H1 (cell line): ENCODE measurements at regions not wholly inside any gene's neighbourhood (a gene's known extent, or its start where the extent isn't known, plus 50 kb on each side); places are given as distances from the start of the nearest gene placed in this dataset.

Experiments
- CTCF ChIA-PET: fragments of 300-600 bp; sonication (Branson Sonifier 250); formaldehyde crosslinking; loops from one replicate; lab custom pipeline; 2021; ENCODE audit not compliant: partially characterized antibody; lab: Charles Lee
- POLR2A ChIA-PET: fragments of 300-600 bp; sonication (Branson Sonifier 250); formaldehyde crosslinking; loops from one replicate; lab custom pipeline; 2021; ENCODE audit warnings: inconsistent platforms; ENCODE audit not compliant: partially characterized antibody; lab: Charles Lee
- DNase-seq, 2 experiments: peaks; one replicate each; pipeline versions ENCODE4 v3.0.0 to v3.0.0-alpha.2; 2010 to 2022; ENCODE audit warnings: low spot score in 2 of 2, low read depth in 1 of 2, mixed read lengths in 1 of 2
- FAIRE-seq: peaks from 2 replicates; lab custom pipeline; 2011; peaks lifted over from hg19 to GRCh38; lab: Jason Lieb, UNC
- H2AFZ ChIP-seq: 2 replicates; pipeline ENCODE4 v1.8.1; 2012; ENCODE audit warnings: low read length, inconsistent platforms
- H2AK5ac ChIP-seq: 2 replicates; pipeline ENCODE4 v1.6.1; 2013; ENCODE audit warnings: low read depth, low read length
- H2BK120ac ChIP-seq: replicated peaks from 2 replicates; pipeline ENCODE3; 2013; ENCODE audit warnings: low read depth, low read length, inconsistent platforms
- H2BK12ac ChIP-seq: 2 replicates; pipeline ENCODE4 v1.6.1; 2013; ENCODE audit warnings: low read depth, low read length
- H2BK15ac ChIP-seq: 2 replicates; pipeline ENCODE4 v1.6.1; 2013; ENCODE audit warnings: low read length
- H2BK20ac ChIP-seq: 2 replicates; pipeline ENCODE4 v1.6.1; 2013; ENCODE audit warnings: low read length
- H2BK5ac ChIP-seq: 2 replicates; pipeline ENCODE4 v1.6.1; 2013; ENCODE audit warnings: low read depth, low read length
- H3K14ac ChIP-seq: 2 replicates; pipeline ENCODE4 v1.6.1; 2013; ENCODE audit warnings: inconsistent platforms; ENCODE audit not compliant: insufficient read length
- H3K18ac ChIP-seq: 2 replicates; pipeline ENCODE4 v1.6.1; 2013; ENCODE audit warnings: low read length; ENCODE audit errors: extremely low read depth
- H3K23ac ChIP-seq: 2 replicates; pipeline ENCODE4 v1.6.1; 2013; ENCODE audit warnings: inconsistent platforms; ENCODE audit not compliant: insufficient read length
- H3K23me2 ChIP-seq: 2 replicates; pipeline ENCODE4 v1.6.1; 2013; ENCODE audit warnings: low read depth, low read length
- H3K27ac ChIP-seq: 2 replicates; pipeline ENCODE4 v1.6.1; 2011; ENCODE audit warnings: low read depth, low read length, inconsistent platforms
- H3K27me3 ChIP-seq, 4 experiments: replicated peaks in 1 of 4; 1 replicate in 1 of 4; 2 replicates in 3 of 4; pipeline versions ENCODE4 v1.6.1 to v1.8.1; 2011 to 2013; ENCODE audit warnings: low read length in 3 of 4, mild to moderate bottlenecking in 3 of 4, inconsistent platforms in 2 of 4, mixed read lengths in 2 of 4, moderate library complexity in 1 of 4; ENCODE audit not compliant: control insufficient read depth in 3 of 4, insufficient read depth in 3 of 4; ENCODE audit errors: extremely low read depth in 1 of 4
- H3K36me3 ChIP-seq, 4 experiments: 2 replicates each; pipeline versions ENCODE4 v1.6.1 to v1.8.1; 2011 to 2013; ENCODE audit warnings: mild to moderate bottlenecking in 4 of 4, low read length in 3 of 4, moderate library complexity in 2 of 4, control low read depth in 1 of 4, inconsistent platforms in 1 of 4; ENCODE audit not compliant: insufficient read depth in 4 of 4, control insufficient read depth in 2 of 4
- H3K4ac ChIP-seq: replicated peaks from 2 replicates; pipeline ENCODE3; 2013; ENCODE audit warnings: low read length, low read depth, mixed read lengths, inconsistent platforms; ENCODE audit not compliant: insufficient read length
- H3K4me1 ChIP-seq, 4 experiments: replicated peaks in 1 of 4; 1 replicate in 1 of 4; 2 replicates in 3 of 4; pipeline versions ENCODE4 v1.6.1 to v1.8.1; 2011 to 2013; ENCODE audit warnings: low read length in 3 of 4, inconsistent platforms in 2 of 4, mixed read lengths in 1 of 4; ENCODE audit not compliant: insufficient read depth in 4 of 4, control insufficient read depth in 3 of 4
- H3K4me2 ChIP-seq, 2 experiments: 2 replicates each; pipeline versions ENCODE4 v1.6.1 to v1.8.1; 2011 to 2013; ENCODE audit warnings: low read depth in 2 of 2, low read length in 2 of 2, control low read depth in 1 of 2, inconsistent platforms in 1 of 2, mild to moderate bottlenecking in 1 of 2; ENCODE audit not compliant: insufficient read depth in 1 of 2
- H3K4me3 ChIP-seq, 4 experiments: fragments of 200-600, 300-600 bp in 1 of 4; sonication (generic), shearing (Covaris generic), sonication (Bioruptor Twin) in 1 of 4; 2 replicates each; pipeline versions ENCODE4 v1.5.1 to v1.8.1; 2011 to 2016; ENCODE audit warnings: low read length in 4 of 4, low read depth in 3 of 4, control low read depth in 2 of 4, inconsistent platforms in 2 of 4, mild to moderate bottlenecking in 2 of 4, mixed read lengths in 1 of 4, moderate library complexity in 1 of 4; ENCODE audit not compliant: insufficient read depth in 2 of 4; ENCODE audit errors: extremely low read depth in 1 of 4
- H3K56ac ChIP-seq: replicated peaks from 2 replicates; pipeline ENCODE3; 2013; ENCODE audit warnings: low read depth, mild to moderate bottlenecking, mixed read lengths, low read length, inconsistent platforms; ENCODE audit not compliant: insufficient read length
- H3K79me1 ChIP-seq: 2 replicates; pipeline ENCODE4 v1.6.1; 2013; ENCODE audit warnings: low read depth, low read length, control low read depth
- H3K79me2 ChIP-seq, 2 experiments: 2 replicates each; pipeline versions ENCODE4 v1.6.1 to v1.8.1; 2012 to 2013; ENCODE audit warnings: low read length in 2 of 2, mild to moderate bottlenecking in 2 of 2, inconsistent platforms in 1 of 2; ENCODE audit not compliant: insufficient read depth in 2 of 2, control insufficient read depth in 1 of 2
- H3K9ac ChIP-seq, 4 experiments: replicated peaks in 1 of 4; 1 replicate in 1 of 4; 2 replicates in 3 of 4; pipeline versions ENCODE4 v1.6.1 to v1.8.1; 2011 to 2013; ENCODE audit warnings: low read depth in 3 of 4, low read length in 3 of 4, control low read depth in 2 of 4, mild to moderate bottlenecking in 2 of 4, moderate library complexity in 2 of 4, inconsistent platforms in 1 of 4; ENCODE audit errors: extremely low read depth in 1 of 4
- H3K9me3 ChIP-seq, 2 experiments: 2 replicates each; pipeline versions ENCODE4 v1.6.1 to v1.8.1; 2012 to 2013; ENCODE audit warnings: mild to moderate bottlenecking in 2 of 2, moderate library complexity in 2 of 2, control low read depth in 1 of 2, inconsistent platforms in 1 of 2, low read depth in 1 of 2, low read length in 1 of 2, mixed read lengths in 1 of 2; ENCODE audit not compliant: insufficient read depth in 2 of 2
- H4K20me1 ChIP-seq, 2 experiments: replicated peaks in 1 of 2; 2 replicates each; pipeline versions ENCODE3 to v1.8.1; 2011 to 2013; ENCODE audit warnings: inconsistent platforms in 2 of 2, low read length in 2 of 2, mild to moderate bottlenecking in 1 of 2; ENCODE audit not compliant: insufficient read depth in 2 of 2, control insufficient read depth in 1 of 2
- H4K5ac ChIP-seq: 2 replicates; pipeline ENCODE4 v1.6.1; 2013; ENCODE audit warnings: low read length, low read depth, mixed read lengths, inconsistent platforms; ENCODE audit not compliant: insufficient read length
- H4K8ac ChIP-seq: 2 replicates; pipeline ENCODE4 v1.8.0; 2013; ENCODE audit warnings: mild to moderate bottlenecking, moderate library complexity, low read length, inconsistent platforms; ENCODE audit not compliant: insufficient read depth; ENCODE audit errors: extremely low read depth
- H4K91ac ChIP-seq: replicated peaks from 2 replicates; pipeline ENCODE3; 2013; ENCODE audit warnings: low read length, mixed read lengths, inconsistent platforms; ENCODE audit not compliant: insufficient read length
- CBX8 ChIP-seq: fragments of 300-800, 300-1000 bp; sonication (generic); IDR thresholded peaks from 2 replicates; pipeline ENCODE4 v1.7.1; 2016; ENCODE audit warnings: low read depth, low read length, borderline replicate concordance
- FOSL1 ChIP-seq: IDR thresholded peaks from 2 replicates; pipeline ENCODE4 v1.6.1; 2011; ENCODE audit warnings: mild to moderate bottlenecking, low read depth, low read length, moderate library complexity; ENCODE audit not compliant: insufficient read depth
- KDM4A ChIP-seq: IDR thresholded peaks from one replicate; pipeline ENCODE4 v1.7.1; 2012; ENCODE audit warnings: low read depth, mild to moderate bottlenecking, moderate library complexity, low read length, inconsistent platforms; ENCODE audit not compliant: severe bottlenecking
- MAX ChIP-seq: IDR thresholded peaks from 2 replicates; pipeline ENCODE4 v1.6.1; 2012; ENCODE audit warnings: inconsistent platforms
- POLR2AphosphoS5 ChIP-seq: IDR thresholded peaks from 2 replicates; pipeline ENCODE4 v1.6.1; 2011; ENCODE audit warnings: low read depth, low read length
- POU5F1 ChIP-seq: IDR thresholded peaks from 2 replicates; pipeline ENCODE4 v1.6.1; 2011; ENCODE audit warnings: low read depth, mild to moderate bottlenecking, low read length, moderate library complexity
- RNF2 ChIP-seq: fragments of 200-900, 300-1000 bp; sonication (generic); IDR thresholded peaks from 2 replicates; pipeline ENCODE4 v1.7.1; 2016; ENCODE audit warnings: borderline replicate concordance, low read depth, mild to moderate bottlenecking, antibody characterized with exemption, low read length; ENCODE audit not compliant: poor library complexity, severe bottlenecking; ENCODE audit errors: missing control alignments
- SP2 ChIP-seq: IDR thresholded peaks from 2 replicates; pipeline ENCODE4 v1.6.1; 2012; ENCODE audit warnings: mild to moderate bottlenecking, low read length, inconsistent platforms
- TAF1 ChIP-seq: IDR thresholded peaks from 2 replicates; pipeline ENCODE4 v1.6.1; 2011; ENCODE audit warnings: mild to moderate bottlenecking, low read depth, low read length
- TAF7 ChIP-seq: optimal IDR thresholded peaks from 2 replicates; pipeline ENCODE3; 2011; ENCODE audit warnings: low read depth, mild to moderate bottlenecking, inconsistent platforms, low read length, moderate library complexity, borderline replicate concordance
- YY1 ChIP-seq: IDR thresholded peaks from 2 replicates; pipeline ENCODE4 v1.6.1; 2011; ENCODE audit warnings: low read depth, mild to moderate bottlenecking, low read length
- WGBS, 2 experiments: shearing (Covaris generic) in 1 of 2; methylation state at CpG; one replicate each; pipeline versions ENCODE4 v1.1.6 to v1.1.7; 2013 to 2015; ENCODE audit warnings: low lambda C conversion rate in 2 of 2, mixed read lengths in 2 of 2, inconsistent platforms in 1 of 2, low coverage in 1 of 2, missing lambda C conversion rate in 1 of 2; ENCODE audit not compliant: insufficient replicate concordance in 2 of 2, insufficient coverage in 1 of 2, insufficient read length in 1 of 2; ENCODE audit errors: extremely low coverage in 1 of 2, missing lambda C conversion rate in 1 of 2; 5-methylcytosine and 5-hydroxymethylcytosine counted together

GRCh38 chr21:35628316-35628715, 432.0 kb downstream of the SETD4 start:
- Histone ChIP-seq H4K8ac (no peak overlapping the region), H4K91ac (no peak overlapping the region), H3K36me3 (no peaks in the 10 kb centered on the region), H2BK12ac (no peak overlapping the region), H3K14ac (no peak overlapping the region), H3K23ac (no peak overlapping the region), H3K27me3 (no peaks in the 10 kb centered on the region), H3K18ac (no peak overlapping the region), H3K23me2 (no peaks in the 10 kb centered on the region), H3K9me3 (no peaks in the 10 kb centered on the region), H3K4ac (no peak overlapping the region), H3K9ac (no peak overlapping the region), H3K4me3 (no peak overlapping the region), H3K79me1 (no peaks in the 10 kb centered on the region), H2BK5ac (no peak overlapping the region), H3K4me2 (no peak overlapping the region), H2BK15ac (no peak overlapping the region), H3K56ac (no peak overlapping the region), H2BK120ac (no peak overlapping the region), H4K5ac (no peak overlapping the region), H2BK20ac (peak overlapping the region; percentile 36; the same call in 1 of the 2 replicates), H3K79me2 (no peaks in the 10 kb centered on the region), H2AFZ (peak overlapping the region; percentile 49; the same call in 1 of the 2 replicates), H2AK5ac (no peak overlapping the region), H3K27ac (no peak overlapping the region), H4K20me1 (no peaks in the 10 kb centered on the region), H3K4me1 (no peaks in the 10 kb centered on the region)
- TF ChIP-seq SP2, result no peak
- TF ChIP-seq POLR2AphosphoS5, result no peak
- no peak for TF ChIP-seq TAF1
- TF ChIP-seq YY1, result no peak
- no peak for TF ChIP-seq CBX8
- no peak for TF ChIP-seq MAX
- TF ChIP-seq TAF7, result no peak
- TF ChIP-seq FOSL1, result no peak
- no peak for TF ChIP-seq POU5F1
- no peak for TF ChIP-seq RNF2
- TF ChIP-seq KDM4A, result no peak
- ChIA-PET CTCF (interaction anchor here (0.5 to 1.9 kb wide), 3 partner anchors 211 to 883 kb away, joined by 4 to 5 read pairs (median 4); no protein-coding TSS in a partner anchor), POLR2A (no interaction called here)
- DNase-seq, result no peak
- FAIRE-seq, result no peak
- WGBS, 2 experiments, result 74% methylated on average over 3 of the region's 3 CpGs; no CpG with 5 or more reads in 1 of the 2 experiments
